Testis (tissue), 2 donors: ENCODE measurements at regions not wholly inside any gene's neighbourhood (a gene's known extent, or its start where the extent isn't known, plus 50 kb on each side); places are given as distances from the start of the nearest gene placed in this dataset.

Experiments used
- DNase-seq: peaks from one replicate; pipeline ENCODE4 v3.0.0-alpha.2; 2019
- H3K27ac ChIP-seq, 2 donors: fragments of 200-600 bp; sonication (generic); one replicate each; pipeline ENCODE4 v1.5.1; 2019
- H3K27me3 ChIP-seq: fragments of 200-600 bp; sonication (generic); one replicate; pipeline ENCODE4 v1.5.1; 2019
- H3K36me3 ChIP-seq: fragments of 200-600 bp; sonication (generic); one replicate; pipeline ENCODE4 v1.5.1; 2017; ENCODE audit warnings: low read depth; ENCODE audit errors: missing control alignments
- H3K4me1 ChIP-seq: fragments of 200-600 bp; sonication (generic); one replicate; pipeline ENCODE4 v1.5.1; 2019
- H3K4me3 ChIP-seq, 2 donors: fragments of 200-600 bp; sonication (generic); one replicate each; pipeline ENCODE4 v1.5.1; 2017 to 2019
- H3K9me3 ChIP-seq: fragments of 200-600 bp; sonication (generic); one replicate; pipeline ENCODE4 v1.5.1; 2017
- CTCF ChIP-seq, 3 experiments: fragments of 450-650 bp in 2 of 3; fragments of 200-600 bp in 1 of 3; sonication (generic) in 1 of 3; IDR thresholded peaks; one replicate each; pipeline ENCODE4 v1.5.1; 2016 to 2019; ENCODE audit warnings: antibody characterized with exemption in 3 of 3, mild to moderate bottlenecking in 2 of 3, moderate library complexity in 1 of 3
- POLR2A ChIP-seq: fragments of 450-650 bp; IDR thresholded peaks from one replicate; pipeline ENCODE4 v1.6.1; 2017; ENCODE audit warnings: antibody characterized with exemption, mild to moderate bottlenecking, moderate library complexity
- WGBS, 2 donors: methylation state at CpG; one replicate each; pipeline ENCODE4 v1.1.5; 2018; 5-methylcytosine and 5-hydroxymethylcytosine counted together
- intact Hi-C: fragments of 100-400 bp; cut with DNase I; formaldehyde crosslinking; loops from one replicate; pipeline ENCODE4 v1.15.1; 2023; ENCODE audit warnings: low total_unique reads

- intact Hi-C loops, result loop anchor here (5.0 kb wide), 1 partner anchor 354 kb away; no protein-coding TSS in a partner anchor
- no peaks in the 10 kb centered on the region for H3K36me3 ChIP-seq
- no peaks in the 10 kb centered on the region for H3K27me3 ChIP-seq
- TF ChIP-seq POLR2A (no peak), CTCF (IDR thresholded peaks at IDR 0.05) (no peak)
- H3K27ac ChIP-seq, result no peak overlapping the region
- DNase-seq, result no peak
- no peaks in the 10 kb centered on the region for H3K9me3 ChIP-seq
- no peak overlapping the region for H3K4me3 ChIP-seq
- no peaks in the 10 kb centered on the region for H3K4me1 ChIP-seq
Observed at GRCh38 chr5:38191693-38192092, 66.7 kb upstream of the EGFLAM start.

- no peak for DNase-seq
- intact Hi-C loops, result loop anchor here (5.0 kb wide), 1 partner anchor 353 kb away; no protein-coding TSS in a partner anchor
- Histone ChIP-seq H3K9me3 (no peaks in the 10 kb centered on the region), H3K4me3 (no peak overlapping the region), H3K4me1 (no peaks in the 10 kb centered on the region), H3K36me3 (no peaks in the 10 kb centered on the region), H3K27ac (no peak overlapping the region), H3K27me3 (no peaks in the 10 kb centered on the region)
- WGBS, 2 donors, result 90 to 92% methylated on average over 12 of the region's 12 CpGs
- TF ChIP-seq POLR2A (no peak), CTCF (IDR thresholded peaks at IDR 0.05) (no peak)
Observed at GRCh38 chr5:38190111-38190510, 68.2 kb upstream of the EGFLAM start.

- DNase-seq, result no peak
- H3K4me1 ChIP-seq, result no peaks in the 10 kb centered on the region
- WGBS, 2 donors, result 37 to 43% methylated on average over 10 to 12 of the region's 12 CpGs
- H3K9me3 ChIP-seq, result no peaks in the 10 kb centered on the region
- H3K27me3 ChIP-seq, result no peaks in the 10 kb centered on the region
- no peaks in the 10 kb centered on the region for H3K36me3 ChIP-seq
- intact Hi-C loops, result no loop called here
- H3K27ac ChIP-seq, result no peak overlapping the region
- TF ChIP-seq CTCF (IDR thresholded peaks at IDR 0.05) (no peak), POLR2A (no peak)
- H3K4me3 ChIP-seq, result no peak overlapping the region
Observed at GRCh38 chr5:38189081-38189504, 69.3 kb upstream of the EGFLAM start.

GRCh38 chr5:38188591-38188990 is 69.8 kb upstream of the EGFLAM start:
- no peak overlapping the region for H3K27ac ChIP-seq
- intact Hi-C loops, result no loop called here
- 76 to 80% methylated on average over 6 of the region's 6 CpGs for WGBS, 2 donors

More at GRCh38 chr5:38188591-38188990, 69.8 kb upstream of the EGFLAM start:
- H3K4me1 ChIP-seq, result no peaks in the 10 kb centered on the region
- TF ChIP-seq CTCF (IDR thresholded peaks at IDR 0.05) (no peak), POLR2A (no peak)
- no peaks in the 10 kb centered on the region for H3K27me3 ChIP-seq
- no peaks in the 10 kb centered on the region for H3K9me3 ChIP-seq
- no peak overlapping the region for H3K4me3 ChIP-seq
- no peak for DNase-seq
- H3K36me3 ChIP-seq, result no peaks in the 10 kb centered on the region
